EH (cell line): ENCODE measurements at regions not wholly inside any gene's neighbourhood (a gene's known extent, or its start where the extent isn't known, plus 50 kb on each side); places are given as distances from the start of the nearest gene placed in this dataset.
"Not testable (repeated sequence)": the region's sequence is repeated elsewhere in the genome, so short reads cannot be mapped to it uniquely, and the experiment has no call there.

Experiments used
- DNase-seq: peaks from one replicate; pipeline ENCODE4 v3.0.0-alpha.2; 2015; ENCODE audit warnings: low read depth

DNA sequence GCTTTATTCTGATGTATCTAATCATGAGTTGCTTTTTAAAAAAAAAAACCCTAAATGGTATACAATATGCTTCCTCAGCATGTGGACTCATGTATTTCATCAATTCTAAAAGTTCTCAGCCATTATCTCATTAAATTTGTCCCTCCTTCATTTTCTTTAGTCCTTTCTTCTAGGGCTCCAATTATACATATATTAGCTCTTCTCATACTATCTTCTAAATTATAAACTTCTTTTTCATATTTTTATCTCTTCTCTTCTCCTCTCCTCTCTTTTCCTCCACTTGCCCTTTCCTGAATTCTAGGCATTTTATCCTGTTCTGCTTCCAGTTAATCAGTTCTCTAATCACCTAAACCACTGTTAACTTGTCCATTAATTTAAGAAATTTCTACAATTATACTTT is 55.0 kb upstream of the IL33 start:
- no peak for DNase-seq

DNA sequence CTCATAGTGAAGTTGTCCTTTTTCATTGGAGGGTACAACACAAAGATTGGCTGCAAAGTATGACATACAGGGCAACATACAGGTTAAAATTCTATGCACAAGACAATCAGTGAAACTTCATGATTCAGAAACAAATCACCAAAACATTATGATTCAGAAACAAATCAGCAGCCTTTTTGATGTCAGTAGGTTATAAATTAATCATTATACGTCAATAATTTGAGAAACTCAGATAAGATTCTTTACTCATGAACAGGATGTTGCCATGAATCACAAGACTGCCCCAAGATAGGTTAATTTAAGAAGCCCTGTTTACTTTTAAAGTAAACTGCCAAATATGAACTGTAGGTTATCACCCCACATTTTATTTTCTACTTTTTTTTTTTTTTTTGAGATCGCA is 62.2 kb upstream of the IL33 start:
- no peak for DNase-seq

DNA sequence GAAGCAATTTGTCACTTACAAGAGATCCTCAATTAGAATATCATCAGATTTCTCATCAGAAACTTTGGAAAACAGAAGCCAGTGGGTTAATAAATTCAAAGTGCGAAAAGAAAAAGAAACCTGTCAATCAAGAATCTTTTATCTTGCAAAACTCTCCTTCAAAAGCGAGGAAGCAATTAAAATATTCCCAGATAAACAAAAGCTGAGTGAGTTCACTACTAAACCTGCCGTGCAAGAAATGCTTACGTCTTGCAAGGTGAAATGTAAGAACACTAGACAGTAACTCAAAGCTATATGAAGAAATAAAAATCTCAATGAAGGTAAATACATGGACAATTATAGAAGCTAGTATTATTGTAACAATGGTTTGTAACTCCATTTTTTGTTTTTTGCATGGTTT is 62.8 kb upstream of the IL33 start:
- DNase-seq, result no peak

DNA sequence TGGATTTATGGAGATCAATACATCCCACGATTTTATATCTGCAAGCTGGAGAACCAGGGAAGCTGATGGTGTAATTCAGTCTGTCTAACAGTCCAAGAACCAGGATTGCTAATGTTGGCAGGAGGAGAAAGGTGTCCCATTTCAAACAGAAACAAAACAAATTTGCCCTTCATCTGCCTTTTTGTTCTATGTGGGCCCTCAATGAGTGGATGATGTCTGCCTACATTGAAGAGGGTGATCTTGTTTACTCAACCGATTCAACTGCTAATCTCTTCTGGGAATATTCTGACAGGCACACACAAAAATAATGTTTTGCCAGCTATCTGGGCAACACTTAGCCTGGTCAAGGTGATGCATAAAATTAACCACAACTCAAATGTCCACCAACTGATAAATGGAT is 65.1 kb upstream of the IL33 start:
- DNase-seq, result no peak

DNA sequence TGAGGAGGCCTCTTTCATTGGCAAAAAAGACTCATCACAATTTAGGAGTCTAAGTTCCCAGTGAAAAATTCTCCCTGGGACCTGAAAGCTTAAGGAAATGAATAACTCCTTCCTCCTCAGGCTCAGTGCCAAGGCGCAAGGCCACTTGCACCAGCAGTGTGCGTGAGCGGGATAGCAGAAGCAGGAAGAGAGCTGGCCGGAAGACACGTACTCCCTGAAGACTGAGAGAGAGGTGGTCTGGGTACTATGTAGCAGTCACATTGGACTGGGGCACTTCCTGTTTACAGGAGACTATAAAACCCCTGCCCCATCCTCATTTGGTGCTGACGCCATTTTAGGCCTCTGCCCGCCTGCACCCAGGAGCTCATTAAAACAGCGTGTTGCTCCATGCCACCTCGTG is 66.3 kb upstream of the IL33 start:
- DNase-seq, result no peak

DNA sequence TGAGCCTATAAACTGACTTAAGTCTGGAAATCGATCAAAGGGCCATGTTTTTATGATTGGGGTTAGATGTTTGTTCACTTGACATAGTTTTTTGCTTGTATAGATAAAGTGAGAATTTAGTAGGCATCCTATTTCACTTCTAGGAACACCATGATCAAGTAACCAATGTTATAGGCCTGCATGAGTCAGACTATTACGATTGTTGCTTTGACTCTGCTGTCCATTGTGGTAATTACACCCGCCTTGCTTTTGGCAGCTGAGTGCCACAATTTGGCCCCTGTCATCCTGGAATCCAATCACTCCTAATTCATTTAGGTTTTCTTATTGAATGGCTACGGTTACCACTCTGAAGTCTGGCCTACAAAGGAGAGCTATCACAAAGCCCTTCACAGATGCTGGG is 67.8 kb upstream of the IL33 start:
- DNase-seq, result no peak

DNA sequence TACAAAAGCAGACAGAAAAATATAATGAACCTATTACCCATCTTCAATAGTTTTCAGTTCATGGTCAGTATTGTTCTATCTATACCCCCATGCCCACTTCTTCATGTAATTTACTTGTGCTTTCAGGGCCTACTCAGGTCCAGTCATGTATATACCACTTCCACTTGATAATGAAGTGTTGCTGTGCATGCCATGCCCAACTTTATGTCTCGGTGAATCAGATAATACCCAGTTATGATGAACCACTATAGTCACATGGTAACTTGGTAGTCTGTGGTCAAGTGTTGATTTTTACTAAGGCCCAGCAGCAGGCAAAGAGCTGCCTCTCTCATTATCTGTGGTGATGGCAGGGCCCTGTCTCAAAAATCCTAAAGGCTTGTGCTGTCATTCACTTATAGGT is 70.7 kb upstream of the IL33 start:
- DNase-seq, result no peak

DNA sequence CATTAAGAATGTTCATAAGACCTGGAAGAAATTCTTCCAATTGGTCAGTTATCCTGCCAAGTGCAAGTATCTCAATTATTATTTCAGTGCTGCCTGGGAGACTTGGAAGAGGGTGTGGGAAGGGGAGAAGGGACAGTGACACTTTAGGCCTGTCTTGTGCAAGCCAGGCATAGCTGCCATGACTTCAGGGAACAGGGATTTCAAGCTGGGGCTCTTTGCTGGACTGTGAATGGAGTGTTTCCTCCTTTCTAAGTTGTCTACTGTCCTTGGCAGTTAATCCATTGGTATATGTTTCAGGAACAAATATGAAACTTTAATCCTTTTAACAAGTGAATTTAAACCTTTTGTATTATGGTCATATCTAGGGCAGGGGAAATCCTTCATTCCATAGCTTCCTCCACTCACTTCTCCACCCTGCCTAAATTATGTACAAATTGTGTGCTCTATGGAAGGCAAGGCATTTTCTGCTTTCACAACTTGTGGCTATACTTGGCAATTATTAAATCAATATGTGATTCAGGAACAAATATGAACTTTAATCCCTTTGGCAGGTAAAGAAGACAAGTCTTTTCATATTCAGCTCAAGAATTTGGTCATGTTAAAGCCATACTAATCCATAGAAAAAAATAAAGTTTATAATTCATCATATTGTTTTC is 72.7 kb upstream of the IL33 start:
- no peak for DNase-seq

DNA sequence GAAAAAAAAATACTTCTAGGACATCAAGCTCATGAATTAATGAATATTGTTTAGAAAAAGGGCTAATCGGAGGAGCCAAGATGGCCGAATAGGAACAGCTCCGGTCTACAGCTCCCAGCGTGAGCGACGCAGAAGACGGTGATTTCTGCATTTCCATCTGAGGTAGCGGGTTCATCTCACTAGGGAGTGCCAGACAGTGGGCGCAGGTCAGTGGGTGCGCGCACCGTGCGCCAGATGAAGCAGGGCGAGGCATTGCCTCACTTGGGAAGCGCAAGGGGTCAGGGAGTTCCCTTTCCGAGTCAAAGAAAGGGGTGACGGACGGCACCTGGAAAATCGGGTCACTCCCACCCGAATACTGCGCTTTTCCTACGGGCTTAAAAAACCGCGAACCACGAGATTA is 79.8 kb upstream of the IL33 start:
- not testable (repeated sequence) for DNase-seq

DNA sequence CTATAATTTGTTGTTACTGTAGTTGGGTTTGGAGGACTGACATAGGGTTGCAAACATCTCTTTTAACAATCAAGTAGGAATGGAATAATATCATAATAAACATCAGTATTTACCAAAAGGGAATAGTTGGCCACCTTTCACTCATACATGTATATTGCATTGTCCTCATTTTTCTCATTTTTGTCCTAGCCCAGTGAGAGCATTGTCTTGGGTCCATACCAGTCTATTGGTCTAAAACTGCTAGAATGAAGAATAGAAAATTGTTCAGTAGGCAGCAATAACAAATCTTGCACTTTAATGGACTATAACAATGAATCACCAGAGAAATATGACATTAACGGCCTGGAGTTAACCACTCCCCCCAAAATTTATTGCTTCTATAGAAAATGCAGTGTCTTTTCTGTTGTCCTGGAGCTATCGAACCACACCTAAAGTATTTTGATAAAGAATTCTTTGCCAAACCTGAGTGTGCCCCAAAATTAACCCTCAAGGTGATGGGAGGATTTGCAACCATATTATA is 80.9 kb upstream of the IL33 start:
- DNase-seq, result peak; percentile 16

DNA sequence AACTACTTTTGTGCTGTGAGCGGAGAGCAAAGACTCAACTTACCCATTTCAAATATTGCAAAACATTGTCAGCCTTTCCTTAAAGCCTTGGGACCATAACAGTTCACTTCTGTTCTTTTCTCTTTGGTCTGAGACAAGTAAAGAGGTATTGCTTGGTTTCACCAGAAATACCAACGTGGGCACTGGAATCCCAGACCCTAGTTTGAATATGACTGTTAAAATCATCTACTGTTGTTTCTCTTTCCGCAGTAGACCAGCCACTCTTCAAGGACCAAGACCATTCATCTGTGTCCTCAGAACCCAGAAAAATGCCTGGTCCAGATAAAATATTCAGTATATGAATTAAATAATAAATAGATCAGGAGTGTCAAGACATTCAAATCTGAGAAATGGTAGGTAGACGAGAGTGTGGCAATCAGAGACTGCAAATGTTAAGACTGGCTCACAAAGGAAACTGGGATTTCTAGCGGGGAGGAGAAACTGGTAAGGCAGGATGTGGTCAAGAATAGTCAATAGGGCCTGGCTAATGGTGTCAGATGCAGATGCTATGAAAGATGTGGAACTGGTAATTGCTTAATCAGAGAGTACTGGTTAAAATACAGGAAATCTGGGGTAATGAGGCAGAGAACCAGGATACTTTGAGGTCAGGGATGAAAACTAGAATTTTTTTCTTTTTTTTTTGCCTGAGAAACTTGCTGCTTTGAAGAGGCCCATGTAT is 82.1 kb upstream of the IL33 start:
- DNase-seq, result peak; percentile 3

DNA sequence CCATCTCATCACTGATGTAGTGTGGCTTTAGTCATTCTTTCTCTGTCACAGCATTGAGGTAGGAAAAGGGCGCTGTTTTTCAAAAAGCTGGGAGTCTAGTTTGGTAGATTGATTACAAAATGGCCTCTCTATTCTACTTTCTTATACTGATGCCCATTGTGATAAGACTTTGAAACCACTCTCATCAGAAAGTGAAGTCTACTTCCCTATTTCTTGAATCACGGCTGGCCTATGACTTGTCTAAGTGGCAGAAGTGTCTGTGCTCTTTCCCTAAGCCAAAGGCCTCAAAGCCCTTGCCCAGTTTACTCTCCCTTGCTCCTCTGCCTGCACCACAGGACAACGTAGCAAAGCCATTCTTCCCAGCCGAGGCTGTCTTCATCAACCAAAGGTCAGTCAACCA is 83.0 kb upstream of the IL33 start:
- no peak for DNase-seq

DNA sequence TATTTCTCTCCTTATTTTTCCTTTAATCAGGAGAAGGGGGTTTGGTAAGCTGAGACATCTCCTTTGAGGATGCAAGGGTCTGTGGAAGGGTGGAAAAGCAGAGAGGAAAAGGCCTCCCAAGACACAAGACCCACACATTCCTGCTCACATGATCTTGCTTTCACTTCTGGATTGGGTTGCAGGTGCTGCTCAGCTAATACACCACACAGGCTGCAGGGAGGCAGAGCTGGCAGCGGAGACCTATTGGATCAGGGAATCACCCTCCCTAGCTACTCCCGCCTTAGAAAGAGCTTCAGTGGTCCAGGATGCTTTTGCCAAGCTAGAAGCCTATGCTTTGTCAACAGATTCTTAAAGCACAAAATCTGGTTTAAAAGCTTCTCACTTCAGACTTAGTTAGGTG is 87.6 kb upstream of the IL33 start:
- DNase-seq, result no peak

DNA sequence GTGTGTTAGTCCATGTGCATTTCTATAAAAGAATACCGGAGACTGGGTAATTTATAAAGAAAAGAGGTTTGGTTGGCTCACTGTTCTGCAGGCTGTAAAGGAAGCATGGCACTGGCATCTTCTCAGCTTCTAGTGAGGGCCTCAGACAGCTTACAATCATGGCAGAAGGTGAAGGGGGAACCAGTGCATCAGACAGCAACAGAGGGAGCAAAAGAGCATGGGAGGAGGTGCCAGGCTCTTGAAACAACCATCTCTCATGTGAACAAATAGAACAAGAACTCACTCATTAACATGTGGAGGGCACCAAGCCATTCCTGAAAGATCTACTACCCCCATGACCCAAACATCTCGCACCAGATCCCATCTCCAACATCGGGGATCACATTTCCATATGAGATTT is 89.2 kb upstream of the IL33 start:
- no peak for DNase-seq

DNA sequence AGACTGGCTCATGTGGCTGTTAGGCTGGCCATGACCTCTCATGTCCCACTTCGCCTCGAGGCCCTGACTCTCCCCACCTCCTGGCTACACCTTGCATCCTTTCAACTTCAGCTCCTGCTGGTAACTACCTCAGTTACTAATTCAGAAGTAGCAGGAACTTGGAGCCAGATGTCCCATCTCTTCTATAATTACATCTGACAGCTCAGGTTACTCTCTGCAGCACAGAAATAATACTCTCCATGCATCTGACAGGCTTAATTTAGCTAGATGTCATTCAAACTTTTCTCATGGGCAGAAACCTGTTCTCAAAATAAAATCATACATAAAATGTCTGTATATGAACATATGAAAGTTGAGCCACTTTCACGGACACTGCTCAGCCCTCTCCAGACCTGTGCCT is 92.2 kb upstream of the IL33 start:
- no peak for DNase-seq

DNA sequence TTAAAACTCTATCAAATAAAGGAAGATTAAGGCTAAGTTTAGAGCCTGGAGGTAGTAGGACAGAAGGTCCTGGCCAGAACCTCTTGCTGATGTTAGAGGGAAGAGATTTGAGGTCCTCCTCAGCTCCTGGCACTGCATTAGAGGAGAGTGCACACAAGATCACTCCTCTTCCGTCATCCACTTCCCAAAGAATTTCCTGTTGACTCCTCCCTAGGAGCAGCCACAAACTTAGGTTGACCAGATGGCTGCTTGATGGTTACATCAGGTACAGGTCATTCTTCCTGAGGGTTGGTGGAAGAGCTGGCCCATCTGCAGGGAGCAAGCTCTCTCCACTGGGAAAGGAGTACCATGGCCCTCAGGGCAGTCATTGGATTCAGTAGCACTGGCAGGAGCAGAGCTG is 93.9 kb upstream of the IL33 start:
- no peak for DNase-seq

DNA sequence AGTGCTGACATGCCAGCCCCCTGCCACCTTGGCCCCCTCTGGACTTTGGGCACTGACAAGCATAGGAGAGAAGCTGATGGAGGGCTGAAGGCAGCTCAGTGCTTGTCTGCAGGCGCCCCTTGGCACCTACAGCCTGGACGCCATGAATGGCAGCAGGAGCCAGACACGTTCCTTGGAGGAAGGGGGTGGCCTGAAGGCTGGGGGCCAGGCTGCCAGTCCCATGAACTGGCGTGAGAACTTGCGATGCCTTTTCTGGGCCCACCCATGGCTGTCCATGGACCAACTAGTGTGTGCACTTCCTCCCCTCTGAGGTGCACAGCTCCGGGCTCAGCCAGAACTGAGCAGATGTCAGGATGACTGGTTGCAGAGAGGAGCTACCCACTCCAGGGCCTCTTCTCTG is 99.0 kb upstream of the RANBP6 start:
- DNase-seq, result no peak

DNA sequence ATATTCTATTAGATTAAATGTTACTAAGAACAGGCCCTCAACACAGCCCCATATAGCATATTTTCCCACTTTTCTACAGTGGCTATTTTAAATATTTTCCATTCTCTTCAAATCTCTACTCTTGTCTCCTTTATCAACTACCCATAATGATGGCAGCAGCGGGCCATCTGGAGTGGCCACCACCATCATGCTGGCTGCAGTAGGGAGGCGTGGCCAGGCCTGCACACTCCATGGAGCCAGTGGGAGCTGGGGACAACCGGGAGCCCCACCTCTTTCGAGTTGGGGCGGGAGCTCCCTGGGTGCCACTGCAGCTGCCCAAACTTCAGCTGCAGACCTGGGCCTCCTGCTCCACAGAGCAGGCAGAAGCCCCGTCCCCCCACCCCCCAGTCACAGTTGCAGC is 98.4 kb upstream of the RANBP6 start:
- no peak for DNase-seq

DNA sequence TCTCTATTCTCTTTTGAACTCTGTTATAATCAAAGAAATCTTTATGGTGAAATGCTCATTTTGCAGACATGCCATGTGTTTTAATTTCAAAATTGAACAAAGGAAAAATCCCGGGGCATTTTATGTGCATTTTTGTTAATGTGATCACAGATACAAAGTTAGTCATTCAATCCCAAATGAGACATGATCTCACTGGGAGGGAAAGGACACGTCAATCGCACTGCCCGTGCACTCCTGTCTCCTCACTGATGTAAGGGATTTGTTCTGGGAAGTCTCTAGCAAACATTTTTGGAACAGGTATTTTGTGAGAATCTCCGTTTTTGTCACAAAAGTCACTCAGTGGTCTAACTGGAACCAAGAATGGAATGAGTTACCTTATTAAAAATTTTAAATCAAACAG is 97.9 kb upstream of the RANBP6 start:
- DNase-seq, result no peak

DNA sequence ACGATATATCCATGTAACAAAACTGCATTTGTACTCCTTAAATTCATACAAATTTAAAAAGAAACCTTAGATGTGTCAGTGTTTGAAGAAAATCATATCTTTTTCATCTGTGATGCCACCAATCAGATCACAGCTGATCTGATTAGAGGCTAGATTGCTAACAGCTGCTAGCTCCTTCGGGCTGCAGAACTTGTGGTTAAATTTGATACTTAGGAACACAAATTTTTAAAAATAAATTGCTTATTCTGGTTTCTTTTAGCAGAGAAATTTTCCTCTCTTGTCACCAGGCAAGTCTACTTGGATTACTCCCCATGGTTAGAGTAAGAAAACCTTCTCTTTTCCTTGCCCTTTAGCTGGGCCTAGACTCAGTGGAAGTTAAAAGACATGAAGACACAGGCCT is 94.6 kb upstream of the RANBP6 start:
- DNase-seq, result no peak

DNA sequence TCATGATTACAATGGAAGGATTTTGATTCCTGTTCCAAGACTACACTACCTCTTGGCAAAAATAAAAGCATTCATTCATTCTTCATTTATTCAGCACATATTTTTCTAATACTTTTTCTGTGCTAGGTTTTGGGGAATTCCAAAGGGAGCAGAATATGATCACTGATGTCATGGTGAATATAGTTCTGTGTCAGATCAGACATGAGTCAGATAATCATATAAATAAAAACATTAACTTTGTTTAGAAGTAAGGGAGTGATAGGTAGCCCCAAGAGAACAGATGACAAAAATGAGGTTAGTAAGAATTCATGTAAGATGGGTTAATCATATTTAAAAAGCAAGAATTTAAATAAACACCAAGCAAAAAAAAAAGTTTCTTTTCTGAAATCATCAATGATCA is 94.1 kb upstream of the RANBP6 start:
- DNase-seq, result no peak

DNA sequence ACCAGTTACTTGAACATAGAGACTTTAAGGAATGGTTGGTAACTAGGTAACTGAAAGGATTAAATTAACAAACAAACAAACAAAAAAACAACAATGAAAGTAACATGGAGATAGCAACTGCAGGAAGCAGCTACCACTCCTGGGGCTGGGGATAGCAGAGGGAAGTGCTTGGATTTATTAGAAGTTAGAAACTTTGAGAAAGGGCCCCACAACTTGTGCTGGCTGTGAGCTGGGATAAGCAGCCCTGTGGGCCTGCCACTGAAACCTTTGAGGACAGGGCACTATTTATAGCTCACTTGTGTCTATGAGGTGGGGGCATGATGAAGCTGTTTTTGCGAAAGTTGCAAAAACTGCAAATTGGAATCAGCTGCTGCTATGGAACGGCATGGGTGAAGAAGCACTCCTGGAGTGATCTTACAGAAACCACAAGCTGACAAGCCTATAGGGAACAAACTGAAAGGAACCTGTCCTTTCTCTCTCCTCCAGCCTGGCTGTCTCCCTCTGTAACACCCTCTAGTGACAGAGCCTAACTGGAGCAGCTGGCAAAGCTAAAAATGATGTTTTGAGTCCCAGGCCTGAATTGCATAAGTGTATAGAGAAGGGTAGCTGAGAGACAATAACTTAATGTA is 91.4 kb upstream of the RANBP6 start:
- peak; percentile 47 for DNase-seq

DNA sequence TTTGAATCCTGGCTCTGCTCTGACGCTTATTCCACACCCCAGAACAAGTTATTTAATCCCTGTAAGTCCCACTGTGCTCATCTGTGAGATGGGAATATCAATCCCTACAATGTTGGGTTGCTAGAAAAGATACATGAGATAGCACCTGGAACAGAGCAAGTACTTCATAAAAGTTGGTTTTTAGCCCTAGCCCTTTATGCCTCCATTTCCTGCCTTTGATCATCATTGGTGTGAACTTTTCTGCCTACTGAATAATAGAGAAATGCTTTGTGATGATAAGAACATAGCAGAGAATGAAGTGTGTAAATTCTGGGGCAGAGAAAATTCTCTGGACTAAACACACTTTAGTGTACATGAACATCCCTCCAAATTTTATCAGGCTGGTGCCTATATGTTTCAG is 90.3 kb upstream of the RANBP6 start:
- no peak for DNase-seq

DNA sequence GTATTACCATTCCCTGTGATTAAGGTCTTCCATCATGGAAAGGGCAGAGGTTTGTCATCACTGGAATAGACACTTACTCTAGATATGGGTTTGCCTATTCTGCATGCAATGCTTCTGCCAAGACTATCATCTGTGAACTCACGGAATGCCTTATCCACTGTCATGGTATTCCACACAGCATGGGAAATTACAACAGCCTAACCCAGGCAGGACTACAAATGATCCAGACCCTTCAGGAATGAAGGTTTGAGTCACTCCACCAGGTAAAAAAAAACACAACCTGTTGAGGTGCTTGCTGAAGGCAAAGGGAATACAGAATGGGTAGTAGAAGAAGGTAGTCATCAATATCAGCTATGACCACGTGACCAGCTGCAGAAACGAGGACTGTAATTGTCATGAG is 89.0 kb upstream of the RANBP6 start:
- DNase-seq, result not testable (repeated sequence)
